ENCODE measurements at regions not wholly inside any gene's neighbourhood (a gene's known extent, or its start where the extent isn't known, plus 50 kb on each side); places are given as distances from the start of the nearest gene placed in this dataset.
"Not testable (repeated sequence)": the region's sequence is repeated elsewhere in the genome, so short reads cannot be mapped to it uniquely, and the experiment has no call there.

- DNase-seq, result no peak
Observed at GRCh38 chrX:2162695-2163094, 338.1 kb downstream of the DHRSX start.

GRCh38 chrX:2159861-2160260 lies 340.9 kb downstream of the DHRSX start:
- DNase-seq, result no peak

- DNase-seq, result no peak
Observed at GRCh38 chrX:2159393-2159792, 341.4 kb downstream of the DHRSX start.

GRCh38 chrX:2150722-2151121 lies 350.1 kb downstream of the DHRSX start:
- no peak for DNase-seq

GRCh38 chrX:2150014-2150413 lies 350.8 kb downstream of the DHRSX start:
- not testable (repeated sequence) for DNase-seq

GRCh38 chrX:2149055-2149454 lies 351.7 kb downstream of the DHRSX start:
- DNase-seq, result not testable (repeated sequence)

- DNase-seq, result no peak
Observed at GRCh38 chrX:2147928-2148327, 352.8 kb downstream of the DHRSX start.

- DNase-seq, result peak; percentile 17
Observed at GRCh38 chrX:2145692-2146367, 354.9 kb downstream of the DHRSX start.

GRCh38 chrX:2137882-2138281 lies 362.9 kb downstream of the DHRSX start:
- no peak for DNase-seq

- DNase-seq, result no peak
Observed at GRCh38 chrX:2136848-2137247, 363.9 kb downstream of the DHRSX start.

- no peak for DNase-seq
Observed at GRCh38 chrX:2135421-2135820, 365.4 kb downstream of the DHRSX start.

GRCh38 chrX:2134782-2135181 lies 366.0 kb downstream of the DHRSX start:
- no peak for DNase-seq
